HEK293T (cell line): ENCODE measurements at regions not wholly inside any gene's neighbourhood (a gene's known extent, or its start where the extent isn't known, plus 50 kb on each side); places are given as distances from the start of the nearest gene placed in this dataset.

ENCODE experiments used
- BHLHE40 ChIP-seq: fragments of 450-650 bp; IDR thresholded peaks from 2 replicates; pipeline ENCODE4 v1.6.1; 2016; ENCODE audit warnings: mild to moderate bottlenecking, moderate library complexity, borderline replicate concordance
- ELF4 ChIP-seq: fragments of 450-650 bp; IDR thresholded peaks from 2 replicates; pipeline ENCODE4 v1.6.1; 2017; ENCODE audit warnings: antibody characterized with exemption
- FOXA1 ChIP-seq: fragments of 450-650 bp; IDR thresholded peaks from 2 replicates; pipeline ENCODE4 v1.6.1; 2016; ENCODE audit warnings: mild to moderate bottlenecking
- FOXK2 ChIP-seq: fragments of 450-650 bp; IDR thresholded peaks from 2 replicates; pipeline ENCODE4 v1.6.1; 2016; ENCODE audit warnings: mild to moderate bottlenecking
- L3MBTL2 ChIP-seq: fragments of 450-650 bp; conservative IDR thresholded peaks from 2 replicates; pipeline ENCODE4 v1.6.1; 2016; ENCODE audit warnings: mild to moderate bottlenecking
- NFRKB ChIP-seq: fragments of 450-650 bp; IDR thresholded peaks from 2 replicates; pipeline ENCODE4 v1.6.1; 2016; ENCODE audit warnings: mild to moderate bottlenecking, moderate library complexity
- PKNOX1 ChIP-seq: fragments of 450-650 bp; IDR thresholded peaks from 2 replicates; pipeline ENCODE4 v1.6.1; 2016
- SP1 ChIP-seq: fragments of 450-650 bp; IDR thresholded peaks from 2 replicates; pipeline ENCODE4 v1.6.1; 2017
- ZNF384 ChIP-seq: fragments of 450-650 bp; IDR thresholded peaks from 2 replicates; pipeline ENCODE4 v1.6.1; 2016

- no peak for TF ChIP-seq BHLHE40
- TF ChIP-seq FOXA1 = no peak
- no peak for TF ChIP-seq PKNOX1
- no peak for TF ChIP-seq SP1
- no peak for TF ChIP-seq L3MBTL2
- TF ChIP-seq FOXK2 = no peak
- TF ChIP-seq NFRKB = no peak
- no peak for TF ChIP-seq ELF4
- TF ChIP-seq ZNF384 = no peak
Observed at GRCh38 chr13:78712831-78713230, 53.9 kb upstream of the OBI1 start.
